ENCODE measurements at regions not wholly inside any gene's neighbourhood (a gene's known extent, or its start where the extent isn't known, plus 50 kb on each side); places are given as distances from the start of the nearest gene placed in this dataset.

DNA sequence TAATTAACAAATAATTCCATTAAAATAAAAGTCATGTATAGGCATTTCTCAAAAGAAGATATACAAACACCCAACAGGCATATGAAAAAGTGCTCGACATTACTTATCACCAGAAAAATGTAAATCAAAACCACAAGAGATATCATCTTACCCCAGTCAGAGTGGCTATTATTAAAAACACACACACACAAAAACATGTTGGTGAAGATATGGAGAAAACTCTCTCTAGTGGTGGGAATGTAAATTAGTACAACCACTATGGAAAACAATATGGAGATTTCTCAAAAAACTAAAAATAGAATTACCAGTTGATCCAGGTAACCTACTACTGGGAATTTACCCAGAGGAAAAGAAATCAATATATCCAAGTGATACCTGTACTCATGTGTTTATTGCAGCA lies 966.3 kb upstream of the POU3F3 start:
- no peaks in the 10 kb centered on the region for H3K79me2 ChIP-seq (ENCODE audit: insufficient read depth, low read length)
- no peaks in the 10 kb centered on the region for H3K9me2 ChIP-seq (ENCODE audit: insufficient read depth)
- ChIA-PET CTCF (no interaction called here), POLR2A (no interaction called here), RAD21 (ENCODE audit: low non-redundant PET in 1 of 2, low total read pairs in 2 of 2, uncharacterized antibody in 2 of 2, unreplicated experiment in 2 of 2) (no interaction called here)
- no peak for DNase-seq (ENCODE audit: low read depth, low spot score)
- no peak overlapping the region for H2AFZ ChIP-seq (ENCODE audit: low read depth, low read length, poor library complexity, severe bottlenecking)
- H3K4me1 ChIP-seq (ENCODE audit: control insufficient read depth in 1 of 2, insufficient read depth in 2 of 2, low read length in 2 of 2) = no peaks in the 10 kb centered on the region
- ATAC-seq = no peak
- H3K27me3 ChIP-seq (ENCODE audit: insufficient read depth, low read length) = no peaks in the 10 kb centered on the region
- no peak overlapping the region for H3K27ac ChIP-seq (ENCODE audit: low read depth, low read length)
- TF ChIP-seq RAD21 (IDR thresholded peaks at IDR 0.05; ENCODE audit: low read depth) (no peak), SP1 (IDR thresholded peaks at IDR 0.05; ENCODE audit: low read depth) (no peak), EZH2 (IDR thresholded peaks at IDR 0.05) (no peak), SRF (IDR thresholded peaks at IDR 0.05; ENCODE audit: low read depth) (no peak), ZFX (IDR thresholded peaks at IDR 0.05) (no peak)
- TF ChIP-seq, protein P1, sequence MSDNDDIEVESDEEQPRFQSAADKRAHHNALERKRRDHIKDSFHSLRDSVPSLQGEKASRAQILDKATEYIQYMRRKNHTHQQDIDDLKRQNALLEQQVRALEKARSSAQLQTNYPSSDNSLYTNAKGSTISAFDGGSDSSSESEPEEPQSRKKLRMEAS (IDR thresholded peaks at IDR 0.05) = no peak
- H3K9me3 ChIP-seq (ENCODE audit: control insufficient read depth in 1 of 2, insufficient read depth in 1 of 2, low read depth in 1 of 2, low read length in 2 of 2) = peaks cover 4% of the 10 kb centered on the region in 2 experiments; a peak in 2 of 4 replicates
- H3K4me2 ChIP-seq (ENCODE audit: low read length) = no peak overlapping the region
- BruUV-seq (replicated peaks) = no TSS peak
- H4K20me1 ChIP-seq (ENCODE audit: insufficient read depth) = no peaks in the 10 kb centered on the region
- no peaks in the 10 kb centered on the region for H3K36me3 ChIP-seq (ENCODE audit: control insufficient read depth in 1 of 2, insufficient read depth in 2 of 2, low read length in 2 of 2)
- H3K4me3 ChIP-seq (replicated peaks in 1 of 2; ENCODE audit: low read depth in 1 of 2, low read length in 2 of 2) = no peak overlapping the region
- intact Hi-C loops (cut with micrococcal nuclease) = no loop called here
- H3K9ac ChIP-seq (ENCODE audit: low read length) = no peak overlapping the region

DNA sequence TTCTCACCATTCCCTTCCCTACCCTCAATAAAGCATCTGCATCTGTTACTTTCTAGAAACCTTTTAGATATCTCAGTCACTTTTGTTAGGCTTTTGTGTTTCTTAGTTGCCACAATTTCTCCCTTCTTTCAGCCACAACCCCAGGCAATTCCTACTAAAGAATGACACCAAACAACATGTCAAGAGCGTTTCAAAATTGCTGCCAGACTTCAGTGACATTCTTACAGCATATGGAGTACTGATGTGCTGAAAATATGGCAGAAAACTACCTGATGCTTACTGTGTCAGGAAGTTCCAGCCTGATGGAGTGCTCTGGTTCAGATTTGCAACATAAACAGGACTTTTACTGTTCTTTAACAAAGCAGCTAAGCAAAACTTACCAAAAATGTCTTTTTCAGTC lies 957.7 kb upstream of the POU3F3 start:
- H4K20me1 ChIP-seq (ENCODE audit: insufficient read depth) = no peaks in the 10 kb centered on the region
- no peak overlapping the region for H3K27ac ChIP-seq (ENCODE audit: low read depth, low read length)
- no peak for DNase-seq (ENCODE audit: low read depth, low spot score)
- BruUV-seq (replicated peaks) = no TSS peak
- TF ChIP-seq SIN3A (IDR thresholded peaks at IDR 0.05; ENCODE audit: low read depth) (no peak), SRF (IDR thresholded peaks at IDR 0.05; ENCODE audit: low read depth) (no peak), ZFX (IDR thresholded peaks at IDR 0.05) (no peak), ZNF274 (IDR thresholded peaks at IDR 0.05; ENCODE audit: low read depth, low read length) (no peak), YY1 (IDR thresholded peaks at IDR 0.05; ENCODE audit: extremely low read depth, insufficient replicate concordance, low read depth, low read length) (no peak), POLR2AphosphoS5 (IDR thresholded peaks at IDR 0.05; ENCODE audit: low read depth, low read length) (no peak), CBX3 (IDR thresholded peaks at IDR 0.05; ENCODE audit: low read depth) (no peak), RAD21 (IDR thresholded peaks at IDR 0.05; ENCODE audit: low read depth) (no peak), JUND (IDR thresholded peaks at IDR 0.05) (no peak)
- TF ChIP-seq, protein P2, sequence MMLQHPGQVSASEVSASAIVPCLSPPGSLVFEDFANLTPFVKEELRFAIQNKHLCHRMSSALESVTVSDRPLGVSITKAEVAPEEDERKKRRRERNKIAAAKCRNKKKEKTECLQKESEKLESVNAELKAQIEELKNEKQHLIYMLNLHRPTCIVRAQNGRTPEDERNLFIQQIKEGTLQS (IDR thresholded peaks at IDR 0.05) = no peak
- no peak overlapping the region for H2AFZ ChIP-seq (ENCODE audit: low read depth, low read length, poor library complexity, severe bottlenecking)
- intact Hi-C loops (cut with micrococcal nuclease) = no loop called here
- H3K36me3 ChIP-seq (ENCODE audit: control insufficient read depth in 1 of 2, insufficient read depth in 2 of 2, low read length in 2 of 2) = no peaks in the 10 kb centered on the region
- H3K4me2 ChIP-seq (ENCODE audit: low read length) = no peak overlapping the region
- POLR2A ChIA-PET = no interaction called here
- no peak overlapping the region for H3K9ac ChIP-seq (ENCODE audit: low read length)
- H3K4me3 ChIP-seq (replicated peaks in 1 of 2; ENCODE audit: low read depth in 1 of 2, low read length in 2 of 2) = no peak overlapping the region
- H3K4me1 ChIP-seq (ENCODE audit: control insufficient read depth in 1 of 2, insufficient read depth in 2 of 2, low read length in 2 of 2) = no peaks in the 10 kb centered on the region
- H3K9me3 ChIP-seq (ENCODE audit: control insufficient read depth in 1 of 2, insufficient read depth in 1 of 2, low read depth in 1 of 2, low read length in 2 of 2) = peaks cover 4 to 17% of the 10 kb centered on the region in 2 experiments; a peak in 2 of 4 replicates
- RAD21 ChIA-PET (ENCODE audit: low non-redundant PET in 1 of 2, low total read pairs in 2 of 2, uncharacterized antibody in 2 of 2, unreplicated experiment in 2 of 2) = no interaction called here
- no peaks in the 10 kb centered on the region for H3K9me2 ChIP-seq (ENCODE audit: insufficient read depth)
- no peaks in the 10 kb centered on the region for H3K79me2 ChIP-seq (ENCODE audit: insufficient read depth, low read length)
- H3K27me3 ChIP-seq (ENCODE audit: insufficient read depth, low read length) = no peaks in the 10 kb centered on the region
- ATAC-seq = no peak
- CTCF ChIA-PET = no interaction called here
